Activated naive CD4-positive, alpha-beta T cell treated with anti-CD3 and anti-CD28 coated beads, Interleukin-2, amount 50 U/mL, for 72 hours (primary cell): ENCODE measurements at regions not wholly inside any gene's neighbourhood (a gene's known extent, or its start where the extent isn't known, plus 50 kb on each side); places are given as distances from the start of the nearest gene placed in this dataset.
"Not testable (repeated sequence)": the region's sequence is repeated elsewhere in the genome, so short reads cannot be mapped to it uniquely, and the experiment has no call there.

Experiments
- ATAC-seq, 2 donors: fragments of 150-1000 bp; cut with Tn5 transposase; 2 replicates each; pipeline ENCODE4 v1.10.0; 2021; ENCODE audit warnings: mild to moderate bottlenecking in 2 of 2, moderate library complexity in 2 of 2
- DNase-seq, 2 donors: peaks; one replicate each; pipeline ENCODE4 v3.0.0; 2021 to 2022; ENCODE audit warnings: low spot score in 2 of 2
- H3K27ac Mint-ChIP-seq, 2 donors: one replicate each; pipeline ENCODE4 v1.8.0; 2022; ENCODE audit warnings: mild to moderate bottlenecking in 2 of 2, mixed read lengths in 2 of 2
- H3K36me3 Mint-ChIP-seq, 2 donors: one replicate each; pipeline ENCODE4 v1.8.0; 2022; ENCODE audit warnings: mixed read lengths in 2 of 2
- H3K9me3 Mint-ChIP-seq, 2 donors: one replicate each; pipeline ENCODE4 v1.8.0; 2022; ENCODE audit warnings: mixed read lengths in 2 of 2

DNA sequence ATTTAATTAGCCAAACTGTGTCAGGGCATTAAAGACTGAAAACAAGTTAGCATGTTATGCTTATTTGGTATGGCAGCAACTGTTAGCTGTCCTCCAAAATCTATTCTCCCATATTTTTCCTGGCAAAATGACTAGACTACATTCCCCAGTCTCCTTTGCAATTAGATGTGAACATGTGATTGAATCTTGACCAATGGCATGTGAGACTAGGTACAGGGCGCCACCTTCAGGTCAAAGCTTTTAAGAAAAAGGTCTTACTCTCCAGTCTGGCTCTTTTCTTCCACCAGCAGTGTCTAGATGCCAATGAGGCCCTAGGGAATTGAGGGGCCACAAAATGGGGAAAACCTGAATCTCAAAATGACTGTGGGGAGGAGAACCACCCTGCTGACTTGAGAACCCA, 408.2 kb downstream of the SMARCA1 start:
- no peaks in the 10 kb centered on the region for H3K9me3 Mint-ChIP-seq
- no peaks in the 10 kb centered on the region for H3K36me3 Mint-ChIP-seq
- DNase-seq = peak in 1 of 2 donors; percentile 9
- peak in 1 of 2 donors; percentile 46 for ATAC-seq
- no peak overlapping the region for H3K27ac Mint-ChIP-seq

DNA sequence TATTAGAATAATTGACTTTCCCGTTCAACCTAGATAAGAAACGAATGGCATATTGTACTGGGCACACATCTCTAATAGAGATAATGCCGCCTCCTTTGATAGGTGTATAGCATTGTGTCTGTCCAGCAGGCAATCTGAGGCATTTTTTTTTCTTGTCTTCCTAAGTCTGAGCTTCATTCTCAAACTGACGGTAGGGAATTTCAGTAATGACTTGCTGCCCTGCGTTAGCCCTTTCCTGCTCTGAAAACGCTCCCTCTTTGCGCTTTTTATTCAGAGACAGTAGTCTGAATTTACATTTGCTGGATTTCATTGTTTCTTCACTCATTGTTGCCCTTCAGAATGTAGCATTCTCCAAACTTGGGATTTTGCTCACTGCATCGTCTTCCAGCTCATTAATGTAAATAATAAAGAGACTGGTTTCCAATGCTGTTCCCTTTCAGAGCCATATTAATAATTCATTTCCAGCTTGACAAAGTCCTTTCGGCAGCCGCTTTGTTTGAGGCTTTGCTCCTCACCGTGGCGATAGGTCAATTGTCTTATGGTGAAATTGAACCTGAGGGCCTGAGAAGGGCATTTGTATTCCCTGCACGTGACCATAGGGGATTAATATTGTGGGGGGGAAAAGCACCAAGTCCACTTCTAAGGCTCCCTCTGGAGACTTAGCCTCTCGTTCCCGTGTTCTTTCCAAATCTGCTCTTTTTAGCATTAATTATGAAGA, 412.1 kb downstream of the SMARCA1 start:
- Mint-ChIP-seq H3K9me3 (no peaks in the 10 kb centered on the region), H3K36me3 (no peaks in the 10 kb centered on the region), H3K27ac (no peak overlapping the region)
- DNase-seq = no peak
- no peak for ATAC-seq

DNA sequence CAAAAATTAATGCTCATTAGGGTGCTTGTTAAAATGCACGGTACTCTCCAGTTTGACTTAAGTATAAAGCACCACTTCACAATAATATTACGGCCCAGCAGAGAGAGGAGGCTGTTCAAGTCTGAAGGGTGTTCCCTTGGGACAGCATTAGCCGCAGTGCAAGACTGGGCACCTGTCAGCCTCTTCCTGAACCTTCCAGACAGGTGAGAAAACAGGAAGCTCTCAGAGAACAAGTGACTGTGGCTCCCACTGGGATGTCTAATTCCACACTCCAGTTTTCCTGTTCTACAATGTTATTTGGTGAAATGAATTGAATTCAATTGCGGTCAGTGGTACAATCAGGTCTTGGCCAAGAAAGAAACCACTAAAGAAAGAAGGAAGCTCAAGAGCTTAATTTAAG, 414.4 kb downstream of the SMARCA1 start:
- DNase-seq = no peak
- ATAC-seq = no peak
- no peak overlapping the region for H3K27ac Mint-ChIP-seq
- no peaks in the 10 kb centered on the region for H3K36me3 Mint-ChIP-seq
- no peaks in the 10 kb centered on the region for H3K9me3 Mint-ChIP-seq

DNA sequence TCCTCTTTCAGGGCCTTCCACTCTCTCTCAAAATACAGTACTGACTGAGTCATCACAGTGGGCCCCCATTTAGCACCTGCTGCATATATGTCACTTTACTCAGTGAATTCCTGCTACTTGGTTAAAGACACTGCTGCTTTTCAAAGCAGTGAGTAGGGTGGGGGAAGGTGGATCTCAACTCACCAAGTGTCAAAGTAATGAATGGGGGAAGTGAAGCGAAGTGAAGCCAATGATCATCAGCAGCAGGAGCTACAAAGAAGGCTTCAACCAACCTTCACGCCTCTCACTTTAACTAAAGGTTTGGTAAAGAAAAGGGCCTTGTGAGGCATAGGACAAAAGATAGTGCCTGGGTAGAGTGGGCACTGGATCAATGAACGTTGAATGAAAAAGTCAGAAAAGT, 424.1 kb downstream of the SMARCA1 start:
- no peak for ATAC-seq

DNA sequence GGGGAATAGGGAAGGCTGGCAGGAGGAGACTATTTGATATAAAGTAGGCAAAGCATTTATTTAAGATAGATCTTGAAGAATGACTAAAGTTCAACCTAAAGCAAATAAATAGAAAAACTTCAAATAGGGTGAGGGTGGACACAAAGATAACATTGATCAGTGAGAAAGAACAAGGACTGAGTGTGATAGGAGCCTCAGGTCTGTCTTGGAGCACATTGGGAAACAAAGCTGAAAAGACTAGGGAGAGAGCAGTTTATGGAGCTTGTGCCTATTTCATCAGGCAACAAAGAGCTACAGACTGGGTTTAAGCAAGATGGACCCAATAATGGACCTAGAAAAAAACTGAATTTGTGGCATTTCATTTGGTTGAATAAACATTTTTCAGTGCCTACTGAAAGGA, 425.6 kb downstream of the SMARCA1 start:
- Mint-ChIP-seq H3K36me3 (no peaks in the 10 kb centered on the region), H3K9me3 (no peaks in the 10 kb centered on the region), H3K27ac (no peak overlapping the region)
- DNase-seq = no peak
- no peak for ATAC-seq

More for the DNA sequence above, 424.1 kb downstream of the SMARCA1 start:
- H3K27ac Mint-ChIP-seq = no peak overlapping the region
- H3K9me3 Mint-ChIP-seq = no peaks in the 10 kb centered on the region
- no peaks in the 10 kb centered on the region for H3K36me3 Mint-ChIP-seq
- no peak for DNase-seq

DNA sequence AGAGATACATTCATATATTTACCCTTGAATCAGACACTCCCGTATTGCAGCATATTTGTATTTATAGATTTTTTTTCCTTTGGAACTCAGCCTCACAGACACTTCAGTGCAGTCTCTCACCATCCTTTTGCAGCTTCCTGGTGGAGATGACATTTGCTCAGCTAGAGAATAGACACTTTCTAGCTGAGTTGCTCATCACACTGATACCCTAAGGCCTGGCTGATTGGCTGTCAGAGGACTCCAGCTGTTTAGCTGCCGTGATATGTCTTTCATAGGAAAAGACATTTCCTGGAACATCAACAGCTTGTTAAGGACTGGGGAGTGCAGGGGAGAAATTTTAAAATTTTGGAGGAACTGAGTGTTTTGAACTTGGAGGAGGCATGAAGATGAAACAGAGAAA, 429.6 kb downstream of the SMARCA1 start:
- no peak overlapping the region for H3K27ac Mint-ChIP-seq
- no peaks in the 10 kb centered on the region for H3K9me3 Mint-ChIP-seq
- H3K36me3 Mint-ChIP-seq = no peaks in the 10 kb centered on the region
- ATAC-seq = no peak
- no peak for DNase-seq

DNA sequence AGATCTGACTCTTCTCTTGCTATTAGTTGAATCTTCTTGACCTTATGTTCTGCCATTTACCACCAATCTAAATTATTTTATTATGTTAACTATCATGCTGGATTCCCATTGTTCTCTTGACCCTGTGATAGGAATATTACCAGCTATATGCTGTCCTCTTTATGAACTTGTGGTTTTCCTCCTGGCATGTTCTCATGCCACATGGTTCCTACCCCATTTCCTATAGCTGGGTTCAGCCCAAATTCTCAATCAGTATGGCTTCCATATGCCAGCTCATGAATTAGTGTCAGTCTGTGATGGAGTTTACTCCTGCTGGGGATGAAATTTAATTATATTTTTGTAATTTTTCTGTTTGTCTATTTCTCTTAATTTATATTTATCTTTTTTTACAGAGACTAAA, 430.5 kb downstream of the SMARCA1 start:
- no peak overlapping the region for H3K27ac Mint-ChIP-seq
- DNase-seq (no peak), ATAC-seq (no peak)
- H3K9me3 Mint-ChIP-seq = no peaks in the 10 kb centered on the region
- H3K36me3 Mint-ChIP-seq = no peaks in the 10 kb centered on the region

DNA sequence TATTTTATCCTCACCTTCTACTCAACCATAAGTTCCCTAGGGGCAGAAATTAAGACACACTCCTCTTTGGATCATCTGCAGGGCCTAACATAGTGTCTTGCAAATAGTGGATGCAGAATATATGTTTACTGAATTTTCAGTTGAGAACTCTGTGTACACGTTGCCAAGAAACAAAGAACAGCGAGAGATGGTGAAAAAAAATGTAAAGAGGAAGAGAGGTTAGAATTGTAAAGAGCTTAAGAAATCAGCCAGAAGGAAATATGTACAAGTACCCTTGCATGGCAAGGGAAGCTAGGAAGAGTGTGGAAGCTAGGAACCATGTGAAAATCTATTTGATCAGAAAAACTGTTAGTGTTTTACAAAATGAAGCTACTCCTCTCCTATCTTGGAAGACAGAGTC, 431.0 kb downstream of the SMARCA1 start:
- ATAC-seq (no peak), DNase-seq (no peak)
- Mint-ChIP-seq H3K9me3 (no peaks in the 10 kb centered on the region), H3K36me3 (no peaks in the 10 kb centered on the region), H3K27ac (no peak overlapping the region)

DNA sequence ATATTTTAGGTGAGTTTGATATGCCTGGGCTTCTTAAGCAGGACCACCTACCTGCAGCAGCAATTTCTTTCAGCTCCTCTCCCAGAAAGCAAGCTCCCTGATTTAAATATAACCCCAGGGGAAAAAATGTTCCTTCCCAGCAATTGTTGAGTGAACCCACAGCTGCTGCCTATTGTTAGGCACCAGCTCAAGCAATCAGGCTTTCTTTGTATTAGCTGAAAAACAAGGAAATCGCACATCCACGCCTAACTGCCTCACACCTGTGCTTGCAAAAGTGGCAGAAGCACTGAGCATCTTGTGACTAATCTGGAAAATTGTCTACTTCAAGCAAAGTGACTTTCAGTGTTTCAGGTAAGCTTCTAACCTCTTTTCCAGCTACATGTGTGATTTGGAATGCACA, 432.2 kb downstream of the SMARCA1 start:
- no peak overlapping the region for H3K27ac Mint-ChIP-seq
- no peaks in the 10 kb centered on the region for H3K36me3 Mint-ChIP-seq
- DNase-seq (no peak), ATAC-seq (no peak)
- H3K9me3 Mint-ChIP-seq = no peaks in the 10 kb centered on the region

DNA sequence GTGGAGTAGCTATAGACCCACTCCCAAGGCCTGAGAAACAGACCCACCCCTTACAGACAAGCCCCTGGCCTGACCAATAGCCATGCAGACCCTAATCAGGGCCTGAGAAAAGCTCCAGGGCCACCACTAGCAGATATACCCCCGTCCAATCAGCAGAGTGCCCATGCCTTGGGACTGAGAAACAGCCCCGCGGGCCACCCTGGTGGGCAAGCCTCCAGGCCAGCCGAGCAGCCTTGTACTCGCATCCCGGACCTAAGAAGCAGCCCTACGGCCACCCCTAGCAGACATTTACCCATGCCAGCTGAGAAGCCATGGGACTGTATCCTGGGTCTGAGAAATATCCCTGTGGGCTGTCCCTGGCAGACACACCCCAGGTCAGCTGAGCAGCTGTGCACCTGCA, 436.5 kb downstream of the SMARCA1 start:
- H3K9me3 Mint-ChIP-seq = peaks cover 5% of the 10 kb centered on the region in 2 donors
- no peaks in the 10 kb centered on the region for H3K36me3 Mint-ChIP-seq
- DNase-seq (no peak), ATAC-seq (no peak)
- no peak overlapping the region for H3K27ac Mint-ChIP-seq

DNA sequence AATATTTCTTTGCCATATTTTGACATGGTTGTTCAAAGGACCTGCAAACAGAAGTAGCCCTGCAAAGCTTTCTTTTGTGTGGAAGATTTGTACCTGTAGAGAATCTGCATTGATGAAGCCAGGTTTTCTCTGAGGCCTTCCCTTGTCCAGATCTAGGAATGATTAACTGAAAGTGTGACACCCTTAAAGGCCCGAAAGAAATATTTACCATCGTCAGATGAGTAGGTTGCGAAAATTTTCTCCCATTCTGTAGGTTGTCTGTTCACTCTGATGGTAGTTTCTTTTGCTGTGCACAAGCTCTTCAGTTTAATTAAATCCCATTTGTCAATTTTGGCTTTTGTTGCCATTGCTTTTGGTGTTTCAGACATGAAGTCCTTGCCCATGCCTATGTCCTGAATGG, 439.0 kb downstream of the SMARCA1 start:
- DNase-seq, H3K36me3 Mint-ChIP-seq, H3K27ac Mint-ChIP-seq, ATAC-seq, H3K9me3 Mint-ChIP-seq: not testable (repeated sequence)

DNA sequence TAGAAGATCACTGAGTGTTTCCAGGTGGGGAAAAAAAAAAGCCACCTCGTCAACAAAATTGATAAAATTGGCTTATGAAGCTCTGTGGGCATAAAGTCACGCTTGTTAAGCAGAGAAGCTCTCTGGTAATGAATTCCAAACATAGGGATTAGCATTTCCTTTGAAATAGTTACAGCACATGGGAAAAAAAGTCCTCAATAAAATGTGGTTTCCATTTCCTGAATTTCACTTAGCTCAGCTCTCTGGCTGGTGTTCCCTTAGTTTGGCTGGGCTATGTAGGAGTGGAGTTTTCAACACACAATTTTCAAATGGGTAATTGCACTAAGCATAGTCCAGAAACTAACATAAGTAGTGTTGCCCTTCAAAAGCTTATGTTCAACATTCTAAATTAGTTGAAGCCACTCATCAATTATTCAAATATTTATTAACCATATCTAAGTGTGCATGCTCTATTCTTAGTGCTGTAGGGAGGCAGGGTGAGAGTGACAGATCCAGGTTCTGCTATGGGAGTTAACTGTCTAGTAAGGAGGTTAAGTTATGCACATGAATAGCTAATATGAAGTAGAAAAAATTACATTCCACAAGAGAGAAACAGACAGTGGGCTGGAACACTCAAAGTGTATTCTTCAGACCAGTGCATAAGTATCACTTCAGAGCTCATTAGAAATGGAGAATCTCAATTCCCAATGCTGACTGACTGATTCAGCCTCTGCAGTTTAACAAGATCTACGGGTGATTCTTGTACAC, 445.7 kb downstream of the SMARCA1 start:
- no peaks in the 10 kb centered on the region for H3K36me3 Mint-ChIP-seq
- no peak overlapping the region for H3K27ac Mint-ChIP-seq
- no peak for ATAC-seq
- H3K9me3 Mint-ChIP-seq = peaks cover 5% of the 10 kb centered on the region in 2 donors
- DNase-seq = no peak

DNA sequence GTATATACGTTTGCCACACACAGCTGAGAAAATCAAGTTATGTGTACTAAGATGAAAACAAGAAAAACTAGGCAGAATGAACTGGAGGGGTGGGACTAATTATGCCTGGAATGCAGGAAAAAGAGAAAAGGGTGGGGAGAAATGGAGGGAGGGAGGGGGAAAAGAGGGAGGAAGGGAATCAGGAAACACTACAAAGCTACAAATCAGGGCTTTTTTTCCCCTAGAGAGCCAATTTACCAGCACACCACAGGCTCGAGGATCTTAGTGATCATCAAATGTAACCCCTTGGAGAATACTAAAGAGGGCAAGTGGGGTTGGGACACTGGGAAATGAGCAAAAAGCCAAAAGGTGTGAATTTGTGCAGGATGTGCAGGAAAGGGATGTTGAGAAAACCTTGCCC, 451.9 kb downstream of the SMARCA1 start:
- DNase-seq (no peak), ATAC-seq (no peak)
- no peaks in the 10 kb centered on the region for H3K36me3 Mint-ChIP-seq
- H3K27ac Mint-ChIP-seq = no peak overlapping the region
- no peaks in the 10 kb centered on the region for H3K9me3 Mint-ChIP-seq

DNA sequence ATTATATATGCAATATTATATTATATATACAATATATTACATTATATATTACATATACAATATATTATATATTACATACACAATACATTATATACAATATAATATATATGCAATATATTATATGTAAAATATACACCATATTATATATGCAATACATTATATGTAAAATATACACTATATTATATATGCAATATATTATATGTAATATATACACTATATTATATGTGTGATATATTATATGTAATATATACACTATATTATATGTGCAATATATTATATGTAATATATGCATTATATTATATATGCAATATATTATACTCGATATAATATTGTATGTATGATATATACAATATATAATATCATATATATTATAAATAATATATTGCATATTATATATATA, 457.4 kb downstream of the SMARCA1 start:
- DNase-seq (no peak), ATAC-seq (no peak)
- H3K27ac Mint-ChIP-seq = no peak overlapping the region
- no peaks in the 10 kb centered on the region for H3K36me3 Mint-ChIP-seq
- no peaks in the 10 kb centered on the region for H3K9me3 Mint-ChIP-seq

DNA sequence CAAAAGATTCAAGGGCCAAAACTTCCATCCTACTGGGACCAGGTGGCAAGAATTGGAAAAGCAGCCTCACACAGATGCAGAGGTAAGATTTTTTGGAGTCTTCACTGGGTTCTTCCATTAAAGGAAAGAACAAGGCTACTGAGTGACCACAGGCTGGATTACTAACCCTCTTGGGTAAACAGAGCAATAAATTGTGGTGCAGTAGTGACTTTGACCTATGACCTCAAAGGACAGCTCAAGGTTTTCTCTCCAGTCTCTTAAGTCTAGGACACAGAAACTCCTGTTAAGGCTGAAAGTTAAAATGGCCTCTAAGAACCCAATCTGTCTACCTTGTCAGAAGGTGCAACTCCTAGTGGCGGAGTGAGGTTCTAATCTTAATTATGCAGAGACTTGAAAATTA, 464.9 kb downstream of the SMARCA1 start:
- Mint-ChIP-seq H3K9me3 (no peaks in the 10 kb centered on the region), H3K36me3 (no peaks in the 10 kb centered on the region), H3K27ac (no peak overlapping the region)
- no peak for ATAC-seq
- DNase-seq = no peak

DNA sequence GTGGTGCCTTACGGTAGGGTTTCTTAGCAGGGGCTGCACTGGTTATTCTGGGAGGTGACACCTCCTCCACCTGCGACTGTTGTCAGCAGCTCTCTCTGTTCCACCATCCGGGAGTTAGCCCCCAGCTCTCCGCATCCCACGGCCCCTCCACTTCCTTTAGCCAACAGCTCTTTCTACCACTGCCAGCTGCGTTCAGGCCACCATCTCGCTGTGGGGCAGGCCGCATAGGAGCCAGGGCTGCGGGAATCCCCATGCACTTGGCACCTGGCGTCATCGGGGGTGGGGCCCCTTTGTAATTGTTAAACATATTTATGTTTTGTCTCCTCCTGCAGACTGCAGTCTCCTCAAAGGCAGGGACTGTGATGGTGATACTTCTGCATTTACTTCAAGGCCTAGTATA, 480.2 kb downstream of the SMARCA1 start:
- no peak for ATAC-seq

DNA sequence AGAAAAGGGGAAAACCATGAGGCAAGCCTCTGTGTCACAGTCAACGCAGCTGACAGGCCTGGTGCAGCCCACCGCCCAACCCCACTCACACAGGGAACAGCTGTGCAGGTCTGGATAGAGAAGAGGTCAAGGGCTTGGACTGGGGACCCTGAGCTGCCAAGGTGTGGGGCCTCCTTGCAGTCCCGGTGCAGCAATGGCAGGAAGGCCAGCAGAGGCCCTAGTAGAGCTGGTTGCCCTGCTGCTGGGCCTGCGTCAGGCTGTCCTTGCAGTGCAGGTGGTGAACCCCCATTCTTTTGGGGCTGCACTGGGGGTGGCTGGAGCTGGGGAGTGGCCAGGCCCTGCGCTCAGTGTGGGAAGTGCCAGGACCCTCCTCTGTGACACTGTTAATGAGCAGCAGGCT, 482.0 kb downstream of the SMARCA1 start:
- Mint-ChIP-seq H3K27ac (no peak overlapping the region), H3K36me3 (no peaks in the 10 kb centered on the region), H3K9me3 (peaks cover 0 to 3% of the 10 kb centered on the region in 2 donors)
- DNase-seq (no peak), ATAC-seq (no peak)

More for the DNA sequence above, 480.2 kb downstream of the SMARCA1 start:
- Mint-ChIP-seq H3K36me3 (no peaks in the 10 kb centered on the region), H3K9me3 (peaks cover 0 to 3% of the 10 kb centered on the region in 2 donors), H3K27ac (no peak overlapping the region)
- DNase-seq = no peak

DNA sequence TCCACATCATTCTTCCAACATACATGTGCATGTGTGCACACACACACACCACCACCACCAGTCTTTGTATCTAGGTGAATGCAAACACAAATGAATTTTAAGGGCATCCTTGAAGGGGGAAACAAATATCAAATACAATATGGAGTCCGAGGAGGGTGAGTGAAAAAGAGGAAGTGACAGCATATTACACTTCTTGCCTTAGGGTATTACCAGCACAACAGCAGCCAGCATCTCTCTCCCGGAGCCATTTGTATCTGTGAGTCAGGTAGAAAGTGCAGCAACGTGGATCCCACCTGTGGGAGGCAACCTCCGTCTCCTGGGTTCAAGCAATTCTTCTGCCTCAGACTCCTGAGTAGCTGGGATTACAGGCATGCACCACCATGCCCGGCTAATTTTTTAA, 483.2 kb downstream of the SMARCA1 start:
- Mint-ChIP-seq H3K36me3 (no peaks in the 10 kb centered on the region), H3K9me3 (no peaks in the 10 kb centered on the region), H3K27ac (no peak overlapping the region)
- no peak for ATAC-seq
- no peak for DNase-seq
